Suprapubic skin (tissue), 4 donors: ENCODE measurements at regions not wholly inside any gene's neighbourhood (a gene's known extent, or its start where the extent isn't known, plus 50 kb on each side); places are given as distances from the start of the nearest gene placed in this dataset.

ENCODE experiments used
- DNase-seq, 2 donors: peaks; one replicate each; pipeline ENCODE4 v3.0.0-alpha.2; 2019; ENCODE audit warnings: low spot score in 2 of 2
- H3K27ac ChIP-seq: fragments of 200-600 bp; sonication (generic); one replicate; pipeline ENCODE4 v1.5.1; 2019
- H3K27me3 ChIP-seq: fragments of 200-600 bp; sonication (generic); one replicate; pipeline ENCODE4 v1.5.1; 2019
- H3K36me3 ChIP-seq: fragments of 200-600 bp; sonication (generic); one replicate; pipeline ENCODE4 v1.5.1; 2019
- H3K4me1 ChIP-seq: fragments of 200-600 bp; sonication (generic); one replicate; pipeline ENCODE4 v1.5.1; 2019
- H3K4me3 ChIP-seq: fragments of 200-600 bp; sonication (generic); one replicate; pipeline ENCODE4 v1.5.1; 2019; ENCODE audit warnings: mild to moderate bottlenecking
- H3K9me3 ChIP-seq: fragments of 200-600 bp; sonication (generic); one replicate; pipeline ENCODE4 v1.5.1; 2019
- CTCF ChIP-seq, 2 donors: fragments of 200-600 bp in 1 of 2; fragments of 450-650 bp in 1 of 2; sonication (generic) in 1 of 2; IDR thresholded peaks; one replicate each; pipeline ENCODE4 v1.5.1; 2016 to 2019; ENCODE audit warnings: antibody characterized with exemption in 2 of 2, mild to moderate bottlenecking in 1 of 2, moderate library complexity in 1 of 2
- EP300 ChIP-seq: sonication (generic); formaldehyde crosslinking; IDR thresholded peaks from one replicate; pipeline ENCODE4 v1.6.1; 2017; ENCODE audit warnings: antibody characterized with exemption
- POLR2A ChIP-seq, 2 donors: fragments of 450-650 bp; IDR thresholded peaks; one replicate each; pipeline ENCODE4 v1.6.1; 2017; ENCODE audit warnings: antibody characterized with exemption in 2 of 2, mild to moderate bottlenecking in 2 of 2, moderate library complexity in 2 of 2
- POLR2AphosphoS5 ChIP-seq, 3 donors: sonication (generic); formaldehyde crosslinking; IDR thresholded peaks; one replicate each; pipeline ENCODE4 v1.6.1; 2017; ENCODE audit warnings: antibody characterized with exemption in 3 of 3
- WGBS: methylation state at CpG from one replicate; pipeline ENCODE4 v1.1.5; 2018; 5-methylcytosine and 5-hydroxymethylcytosine counted together

GRCh38 chr13:68369739-68370138 is 1139.6 kb upstream of the PCDH9 start:
- no peak for TF ChIP-seq POLR2A (IDR thresholded peaks at IDR 0.05)
- TF ChIP-seq EP300: no peak
- no peak for TF ChIP-seq CTCF (IDR thresholded peaks at IDR 0.05)
- Histone ChIP-seq H3K27ac (no peak overlapping the region), H3K36me3 (no peaks in the 10 kb centered on the region), H3K27me3 (no peaks in the 10 kb centered on the region), H3K9me3 (peaks cover 8% of the 10 kb centered on the region), H3K4me3 (no peak overlapping the region), H3K4me1 (no peaks in the 10 kb centered on the region)
- no peak for DNase-seq
- WGBS: 80% methylated on average over 5 of the region's 5 CpGs

DNA sequence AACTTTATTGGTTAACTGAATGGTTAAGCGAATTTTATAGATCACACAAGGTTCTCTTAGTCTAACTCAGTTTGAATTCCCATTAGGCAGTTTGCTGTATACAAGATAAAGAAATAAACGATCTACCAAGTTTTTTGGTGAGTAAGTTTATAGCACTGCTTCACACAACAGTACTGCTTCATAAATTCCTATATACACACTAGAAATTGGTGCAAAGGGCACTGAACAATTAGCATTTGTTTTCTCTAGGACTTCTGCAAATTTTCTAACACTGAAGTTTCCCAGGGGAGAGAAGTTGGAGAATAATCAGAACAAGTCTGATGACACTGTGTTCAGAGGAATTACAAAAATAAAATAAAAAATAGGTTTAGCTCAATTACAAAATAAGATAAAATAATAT is 1138.8 kb upstream of the PCDH9 start:
- H3K36me3 ChIP-seq: no peaks in the 10 kb centered on the region
- TF ChIP-seq CTCF (IDR thresholded peaks at IDR 0.05) (no peak), POLR2AphosphoS5 (IDR thresholded peaks at IDR 0.05) (no peak), POLR2A (IDR thresholded peaks at IDR 0.05) (no peak), EP300 (no peak)
- peaks cover 8% of the 10 kb centered on the region for H3K9me3 ChIP-seq
- no peaks in the 10 kb centered on the region for H3K27me3 ChIP-seq
- no peak overlapping the region for H3K27ac ChIP-seq
- no peak overlapping the region for H3K4me3 ChIP-seq
- no peaks in the 10 kb centered on the region for H3K4me1 ChIP-seq
- no peak for DNase-seq
- WGBS: 72% methylated on average over 2 of the region's 2 CpGs

GRCh38 chr13:68359105-68359504 is 1129.0 kb upstream of the PCDH9 start:
- WGBS: 61% methylated on average over 1 of the region's 1 CpG
- Histone ChIP-seq H3K4me3 (no peak overlapping the region), H3K36me3 (no peaks in the 10 kb centered on the region), H3K27ac (no peak overlapping the region), H3K9me3 (no peaks in the 10 kb centered on the region), H3K27me3 (no peaks in the 10 kb centered on the region), H3K4me1 (no peaks in the 10 kb centered on the region)
- TF ChIP-seq EP300: no peak
- TF ChIP-seq CTCF (IDR thresholded peaks at IDR 0.05): no peak
- TF ChIP-seq POLR2A (IDR thresholded peaks at IDR 0.05): no peak
- no peak for TF ChIP-seq POLR2AphosphoS5 (IDR thresholded peaks at IDR 0.05)
- no peak for DNase-seq

GRCh38 chr13:68358294-68358705 is 1128.2 kb upstream of the PCDH9 start:
- no peak for DNase-seq
- WGBS: 42% methylated on average over 2 of the region's 2 CpGs
- Histone ChIP-seq H3K36me3 (no peaks in the 10 kb centered on the region), H3K4me3 (no peak overlapping the region), H3K4me1 (no peaks in the 10 kb centered on the region), H3K9me3 (no peaks in the 10 kb centered on the region), H3K27ac (no peak overlapping the region), H3K27me3 (no peaks in the 10 kb centered on the region)
- TF ChIP-seq EP300 (no peak), POLR2A (IDR thresholded peaks at IDR 0.05) (no peak), CTCF (IDR thresholded peaks at IDR 0.05) (no peak), POLR2AphosphoS5 (IDR thresholded peaks at IDR 0.05) (no peak)

GRCh38 chr13:68350554-68350953 is 1120.4 kb upstream of the PCDH9 start:
- H3K4me3 ChIP-seq: no peak overlapping the region
- DNase-seq: no peak
- H3K9me3 ChIP-seq: no peaks in the 10 kb centered on the region
- H3K27ac ChIP-seq: no peak overlapping the region
- WGBS: 83% methylated on average over 2 of the region's 2 CpGs
- H3K4me1 ChIP-seq: no peaks in the 10 kb centered on the region
- no peaks in the 10 kb centered on the region for H3K36me3 ChIP-seq
- TF ChIP-seq EP300 (no peak), POLR2A (IDR thresholded peaks at IDR 0.05) (no peak)
- H3K27me3 ChIP-seq: no peaks in the 10 kb centered on the region

DNA sequence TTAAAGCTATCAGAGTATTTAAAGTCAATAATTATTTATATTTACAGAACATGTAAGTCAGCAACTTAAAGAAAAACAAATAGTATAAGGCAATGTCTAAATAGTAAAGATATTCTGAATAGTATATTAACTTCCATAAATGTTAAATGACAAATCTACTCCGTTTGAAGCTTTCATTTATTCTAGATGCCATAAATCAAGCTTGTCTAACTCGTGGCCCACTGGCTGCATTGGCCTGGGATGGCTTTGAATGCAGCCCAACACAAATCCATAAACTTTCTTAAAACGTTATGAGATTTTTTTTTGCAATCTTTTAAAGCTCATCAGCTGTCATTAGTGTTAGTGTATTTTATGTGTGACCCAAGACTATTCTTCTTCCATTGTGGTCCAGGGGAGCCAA is 1117.1 kb upstream of the PCDH9 start:
- Histone ChIP-seq H3K4me1 (no peaks in the 10 kb centered on the region), H3K27ac (no peak overlapping the region), H3K4me3 (no peak overlapping the region), H3K27me3 (no peaks in the 10 kb centered on the region), H3K36me3 (no peaks in the 10 kb centered on the region), H3K9me3 (no peaks in the 10 kb centered on the region)
- no peak for TF ChIP-seq POLR2A (IDR thresholded peaks at IDR 0.05)
- TF ChIP-seq POLR2AphosphoS5 (IDR thresholded peaks at IDR 0.05): no peak
- no peak for TF ChIP-seq CTCF (IDR thresholded peaks at IDR 0.05)
- no peak for TF ChIP-seq EP300
- 34% methylated on average over 3 of the region's 3 CpGs for WGBS
- no peak for DNase-seq
